ENCODE measurements at regions not wholly inside any gene's neighbourhood (a gene's known extent, or its start where the extent isn't known, plus 50 kb on each side); places are given as distances from the start of the nearest gene placed in this dataset.
"Not testable (repeated sequence)": the region's sequence is repeated elsewhere in the genome, so short reads cannot be mapped to it uniquely, and the experiment has no call there.

DNA sequence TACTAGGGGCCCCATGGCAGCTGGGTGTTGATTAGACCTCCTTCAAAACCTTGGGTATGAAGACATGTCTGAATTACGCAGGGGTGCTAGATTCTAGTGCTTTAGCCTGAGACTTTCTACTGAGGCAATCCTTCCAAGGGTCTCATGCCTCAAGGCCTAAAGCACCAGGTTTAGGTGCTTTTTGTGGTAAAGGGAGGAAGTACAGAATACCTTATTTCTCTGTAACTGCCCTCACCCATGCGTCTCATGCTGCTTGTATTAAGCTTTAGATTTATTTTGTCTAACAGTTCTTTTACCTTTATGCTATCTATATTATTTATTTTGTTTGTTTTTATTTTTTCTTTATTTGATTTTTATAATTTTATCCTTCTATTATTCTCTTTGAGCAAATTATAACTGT is 190.2 kb upstream of the GK2 start:
- Histone ChIP-seq H3K27ac (no peak overlapping the region), H3K4me3 (ENCODE audit: low read depth in 1 of 2, low read length in 1 of 2) (no peak overlapping the region), H3K4me1 (ENCODE audit: control insufficient read depth in 1 of 2, insufficient read depth in 1 of 2, low read depth in 1 of 2, low read length in 1 of 2) (no peaks in the 10 kb centered on the region), H3K36me3 (no peaks in the 10 kb centered on the region), H3K27me3 (no peaks in the 10 kb centered on the region), H3K9me3 (no peaks in the 10 kb centered on the region)
- TF ChIP-seq, protein P1, sequence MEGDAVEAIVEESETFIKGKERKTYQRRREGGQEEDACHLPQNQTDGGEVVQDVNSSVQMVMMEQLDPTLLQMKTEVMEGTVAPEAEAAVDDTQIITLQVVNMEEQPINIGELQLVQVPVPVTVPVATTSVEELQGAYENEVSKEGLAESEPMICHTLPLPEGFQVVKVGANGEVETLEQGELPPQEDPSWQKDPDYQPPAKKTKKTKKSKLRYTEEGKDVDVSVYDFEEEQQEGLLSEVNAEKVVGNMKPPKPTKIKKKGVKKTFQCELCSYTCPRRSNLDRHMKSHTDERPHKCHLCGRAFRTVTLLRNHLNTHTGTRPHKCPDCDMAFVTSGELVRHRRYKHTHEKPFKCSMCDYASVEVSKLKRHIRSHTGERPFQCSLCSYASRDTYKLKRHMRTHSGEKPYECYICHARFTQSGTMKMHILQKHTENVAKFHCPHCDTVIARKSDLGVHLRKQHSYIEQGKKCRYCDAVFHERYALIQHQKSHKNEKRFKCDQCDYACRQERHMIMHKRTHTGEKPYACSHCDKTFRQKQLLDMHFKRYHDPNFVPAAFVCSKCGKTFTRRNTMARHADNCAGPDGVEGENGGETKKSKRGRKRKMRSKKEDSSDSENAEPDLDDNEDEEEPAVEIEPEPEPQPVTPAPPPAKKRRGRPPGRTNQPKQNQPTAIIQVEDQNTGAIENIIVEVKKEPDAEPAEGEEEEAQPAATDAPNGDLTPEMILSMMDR (IDR thresholded peaks at IDR 0.05) = no peak

GRCh38 chr4:79597266-79597665 is 189.2 kb upstream of the GK2 start:
- TF ChIP-seq, protein P1 (IDR thresholded peaks at IDR 0.05) = no peak
- Histone ChIP-seq H3K4me3 (ENCODE audit: low read depth in 1 of 2, low read length in 1 of 2) (no peak overlapping the region), H3K27me3 (no peaks in the 10 kb centered on the region), H3K9me3 (no peaks in the 10 kb centered on the region), H3K4me1 (ENCODE audit: control insufficient read depth in 1 of 2, insufficient read depth in 1 of 2, low read depth in 1 of 2, low read length in 1 of 2) (no peaks in the 10 kb centered on the region), H3K36me3 (no peaks in the 10 kb centered on the region), H3K27ac (no peak overlapping the region)

DNA sequence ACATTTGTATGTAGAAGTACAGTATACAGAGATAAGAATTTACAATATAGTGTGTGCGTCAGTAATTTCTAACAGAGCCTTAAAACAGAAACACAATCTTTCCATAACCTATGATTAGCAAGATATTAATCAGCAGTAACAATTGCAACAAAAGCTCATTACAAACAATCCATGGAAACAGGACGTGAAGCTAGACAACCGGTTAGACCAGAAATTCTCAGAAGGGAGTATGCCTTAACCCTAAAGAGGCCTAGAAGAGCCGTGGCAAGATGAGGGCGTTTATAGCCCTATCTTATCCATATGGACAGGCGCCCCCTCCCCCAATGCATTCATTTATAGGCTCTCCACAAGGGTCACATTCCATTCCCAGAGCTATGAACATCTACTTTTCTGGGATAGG is 184.2 kb upstream of the GK2 start:
- H3K4me1 ChIP-seq (ENCODE audit: control insufficient read depth in 1 of 2, insufficient read depth in 1 of 2, low read depth in 1 of 2, low read length in 1 of 2); H3K4me3 ChIP-seq (ENCODE audit: low read depth in 1 of 2, low read length in 1 of 2); H3K9me3 ChIP-seq; H3K36me3 ChIP-seq; H3K27ac ChIP-seq; H3K27me3 ChIP-seq: not testable (repeated sequence)

GRCh38 chr4:79588679-79589078 is 180.7 kb upstream of the GK2 start:
- Histone ChIP-seq H3K4me1 (ENCODE audit: control insufficient read depth in 1 of 2, insufficient read depth in 1 of 2, low read depth in 1 of 2, low read length in 1 of 2) (no peaks in the 10 kb centered on the region), H3K4me3 (ENCODE audit: low read depth in 1 of 2, low read length in 1 of 2) (no peak overlapping the region), H3K9me3 (no peaks in the 10 kb centered on the region), H3K27me3 (no peaks in the 10 kb centered on the region), H3K36me3 (no peaks in the 10 kb centered on the region), H3K27ac (no peak overlapping the region)
- TF ChIP-seq, protein P1 (IDR thresholded peaks at IDR 0.05) = no peak

GRCh38 chr4:79587207-79587606 is 179.2 kb upstream of the GK2 start:
- H3K36me3 ChIP-seq; H3K27ac ChIP-seq; H3K4me3 ChIP-seq (ENCODE audit: low read depth in 1 of 2, low read length in 1 of 2); H3K27me3 ChIP-seq; H3K9me3 ChIP-seq; H3K4me1 ChIP-seq (ENCODE audit: control insufficient read depth in 1 of 2, insufficient read depth in 1 of 2, low read depth in 1 of 2, low read length in 1 of 2): not testable (repeated sequence)

- Histone ChIP-seq H3K36me3 (no peaks in the 10 kb centered on the region), H3K4me1 (ENCODE audit: control insufficient read depth in 1 of 2, insufficient read depth in 1 of 2, low read depth in 1 of 2, low read length in 1 of 2) (no peaks in the 10 kb centered on the region)
Measured at GRCh38 chr4:79585834-79586233, 177.8 kb upstream of the GK2 start.

More at GRCh38 chr4:79585834-79586233, 177.8 kb upstream of the GK2 start:
- no peak overlapping the region for H3K4me3 ChIP-seq (ENCODE audit: low read depth in 1 of 2, low read length in 1 of 2)
- H3K27ac ChIP-seq = no peak overlapping the region
- H3K27me3 ChIP-seq = no peaks in the 10 kb centered on the region
- H3K9me3 ChIP-seq = no peaks in the 10 kb centered on the region
- TF ChIP-seq, protein P1 (IDR thresholded peaks at IDR 0.05) = no peak
